Small intestine (tissue), 7 donors: ENCODE measurements at regions not wholly inside any gene's neighbourhood (a gene's known extent, or its start where the extent isn't known, plus 50 kb on each side); places are given as distances from the start of the nearest gene placed in this dataset.

Experiments
- DNase-seq, 2 donors: peaks; one replicate each; pipeline versions ENCODE4 v3.0.0 to v3.0.0-alpha.2; 2013
- FAIRE-seq: peaks from 2 replicates; lab custom pipeline; 2012; peaks lifted over from hg19 to GRCh38; lab: Jason Lieb, UNC
- H3K27ac ChIP-seq, 3 donors: one replicate each; pipeline ENCODE4 v1.5.1; 2013; ENCODE audit warnings: low read length in 2 of 3, mild to moderate bottlenecking in 2 of 3, control low read depth in 1 of 3, inconsistent platforms in 1 of 3, low read depth in 1 of 3, moderate library complexity in 1 of 3
- H3K27me3 ChIP-seq, 3 donors: one replicate each; pipeline ENCODE4 v1.6.1; 2013; ENCODE audit warnings: low read length in 3 of 3, inconsistent platforms in 1 of 3; ENCODE audit not compliant: control insufficient read depth in 3 of 3, insufficient read depth in 3 of 3
- H3K36me3 ChIP-seq, 3 donors: one replicate each; pipeline ENCODE4 v1.6.1; 2013; ENCODE audit warnings: low read length in 3 of 3, inconsistent platforms in 1 of 3, low read depth in 1 of 3, mild to moderate bottlenecking in 1 of 3, moderate library complexity in 1 of 3; ENCODE audit not compliant: control insufficient read depth in 3 of 3, insufficient read depth in 2 of 3
- H3K4me1 ChIP-seq, 3 donors: one replicate each; pipeline ENCODE4 v1.6.1; 2013; ENCODE audit warnings: low read length in 2 of 3, inconsistent platforms in 1 of 3, low read depth in 1 of 3, mild to moderate bottlenecking in 1 of 3, moderate library complexity in 1 of 3; ENCODE audit not compliant: control insufficient read depth in 3 of 3, insufficient read depth in 2 of 3
- H3K4me3 ChIP-seq, 3 donors: one replicate each; pipeline ENCODE4 v1.5.1; 2013; ENCODE audit warnings: low read length in 3 of 3, control low read depth in 1 of 3, inconsistent platforms in 1 of 3, low read depth in 1 of 3, mild to moderate bottlenecking in 1 of 3, moderate library complexity in 1 of 3
- H3K9me3 ChIP-seq, 2 donors: one replicate each; pipeline ENCODE4 v1.6.1; 2013; ENCODE audit warnings: low read depth in 1 of 2, low read length in 1 of 2; ENCODE audit not compliant: control insufficient read depth in 2 of 2, insufficient read depth in 1 of 2
- WGBS, 3 donors: extraction: QIAGEN DNeasy Blood & Tissue Kit; methylation state at CpG; one replicate each; pipeline ENCODE4 v1.1.7; 2013; 5-methylcytosine and 5-hydroxymethylcytosine counted together
- donor health status: healthy with polysubstance abuse.
- donor health status: control.
- donor health status: control.
- donor health status: Bipolar disorder and iron deficiency.
- donor health status: healthy.

DNA sequence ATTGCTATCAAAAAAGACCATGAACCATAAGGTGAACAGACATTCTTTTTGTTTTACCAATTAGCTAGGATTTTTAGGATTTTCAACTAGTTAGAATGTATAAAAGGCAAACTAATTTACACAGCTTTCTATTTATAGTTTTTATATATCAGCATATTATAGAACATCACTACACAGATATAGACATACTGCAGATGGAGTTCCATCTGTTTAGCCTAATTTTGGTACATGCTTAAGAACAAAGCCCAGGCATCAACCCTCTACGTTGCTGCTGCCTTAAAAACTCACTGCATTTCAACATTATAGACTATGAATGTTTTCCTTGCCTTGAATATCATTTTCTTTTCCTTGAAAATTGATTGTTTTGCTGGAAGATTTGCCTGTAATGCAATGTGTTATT, 2227.5 kb upstream of the C9orf72 start:
- H3K27ac ChIP-seq, result no peak overlapping the region
- no peaks in the 10 kb centered on the region for H3K36me3 ChIP-seq
- H3K27me3 ChIP-seq, result no peaks in the 10 kb centered on the region
- no peak for FAIRE-seq
- DNase-seq, result no peak
- whole genome bisulfite sequencing, 3 donors, result 20 to 40% (median 30%) methylated on average over 1 of the region's 1 CpG
- no peak overlapping the region for H3K4me3 ChIP-seq
- no peaks in the 10 kb centered on the region for H3K4me1 ChIP-seq
- peaks cover 0 to 3% of the 10 kb centered on the region in 2 donors for H3K9me3 ChIP-seq

DNA sequence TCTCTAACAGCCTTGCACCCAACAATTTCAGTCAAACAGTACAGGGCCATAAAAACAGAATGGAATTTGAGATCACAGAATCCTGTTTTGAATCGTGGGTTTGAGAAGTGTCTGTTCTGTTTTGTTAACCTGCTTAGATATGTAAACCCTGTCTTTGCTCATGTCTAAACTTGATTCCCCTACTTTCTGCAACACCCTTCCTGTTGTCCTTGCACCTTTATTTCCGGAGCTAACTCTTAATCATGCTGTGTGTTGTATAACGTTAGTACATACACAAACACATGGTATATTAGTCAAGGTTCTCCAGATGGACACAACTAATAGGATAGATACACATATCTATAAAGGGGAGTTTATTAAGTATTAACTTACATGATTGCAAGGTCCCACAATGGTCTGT, 2229.2 kb upstream of the C9orf72 start:
- FAIRE-seq (no peak), DNase-seq (no peak)
- no peaks in the 10 kb centered on the region for H3K27me3 ChIP-seq
- no peak overlapping the region for H3K4me3 ChIP-seq
- H3K4me1 ChIP-seq, result no peaks in the 10 kb centered on the region
- H3K9me3 ChIP-seq, result peaks cover 0 to 3% of the 10 kb centered on the region in 2 donors
- no peaks in the 10 kb centered on the region for H3K36me3 ChIP-seq
- H3K27ac ChIP-seq, result no peak overlapping the region
- 61 to 76% (median 62%) methylated on average over 3 of the region's 3 CpGs for WGBS, 3 donors

DNA sequence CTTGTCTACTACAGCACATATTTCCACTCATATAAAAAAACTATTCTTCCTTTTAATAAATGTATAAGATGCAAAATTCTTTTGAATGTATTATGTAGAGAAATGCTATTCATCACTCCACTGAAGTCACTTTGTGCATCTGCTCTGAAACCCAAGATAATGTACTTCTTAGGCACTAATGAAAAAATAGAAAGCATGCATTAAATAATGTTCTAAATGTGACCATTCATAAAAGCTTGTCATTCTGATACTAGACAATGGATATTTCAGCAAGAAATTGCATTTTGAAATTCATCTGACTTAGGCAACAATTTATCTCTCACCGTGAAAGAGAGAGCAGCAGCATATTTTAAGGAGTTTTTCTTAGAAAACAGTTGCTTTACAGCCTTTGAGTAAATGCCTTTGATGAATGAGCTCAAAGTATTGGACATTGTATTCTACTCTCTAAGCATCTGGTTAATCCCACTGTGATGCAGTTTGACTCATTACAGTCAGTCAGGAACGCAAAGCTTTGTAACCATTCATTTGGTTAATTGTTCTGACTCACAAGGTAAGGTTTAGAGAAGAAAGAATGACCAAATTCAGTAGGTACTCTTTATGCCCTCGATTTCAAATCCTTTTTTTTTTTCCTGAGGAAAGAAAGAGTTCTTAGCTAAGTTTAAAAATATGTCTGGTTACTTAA, 2233.8 kb upstream of the C9orf72 start:
- no peak overlapping the region for H3K4me3 ChIP-seq
- no peak overlapping the region for H3K27ac ChIP-seq
- no peaks in the 10 kb centered on the region for H3K27me3 ChIP-seq
- FAIRE-seq (no peak), DNase-seq (no peak)
- 39 to 56% (median 52%) methylated on average over 3 of the region's 3 CpGs for WGBS, 3 donors
- no peaks in the 10 kb centered on the region for H3K36me3 ChIP-seq
- H3K4me1 ChIP-seq, result no peaks in the 10 kb centered on the region
- H3K9me3 ChIP-seq, result peaks cover 0 to 10% of the 10 kb centered on the region in 2 donors

DNA sequence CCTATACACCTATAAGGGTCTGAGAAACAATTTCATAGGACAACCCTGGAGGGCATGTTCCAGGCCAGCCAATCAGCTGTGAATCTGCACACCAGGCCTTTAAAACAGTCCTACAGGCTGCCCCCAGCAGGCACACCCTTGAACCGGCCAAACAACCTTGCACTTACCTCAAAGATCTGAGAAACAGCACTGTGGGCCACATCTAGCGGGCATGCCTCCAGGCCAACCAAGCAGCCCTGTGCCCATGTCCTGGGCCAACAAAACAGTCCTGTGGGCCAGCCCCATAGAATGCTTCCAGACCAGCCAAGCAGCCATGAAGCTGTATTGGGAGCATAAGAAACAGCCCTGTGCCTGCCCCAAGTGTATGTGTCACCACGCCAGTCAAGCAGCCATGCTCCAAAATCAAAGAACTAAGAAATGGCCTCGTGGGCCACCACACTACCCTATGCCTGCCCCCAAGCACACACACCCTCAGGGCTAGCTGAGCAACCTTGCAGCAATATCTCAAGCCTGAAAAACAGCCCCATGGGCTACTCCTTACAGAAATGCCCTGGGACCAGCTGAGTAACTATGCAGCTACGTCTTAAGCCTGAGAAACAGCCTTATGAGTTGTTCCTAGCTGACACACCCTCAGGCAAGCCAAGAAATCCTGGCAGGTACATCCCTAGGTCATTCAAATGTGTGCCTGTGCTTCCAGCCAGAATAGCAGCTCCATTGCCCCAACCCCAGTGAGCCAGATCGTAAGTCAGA, 2243.8 kb upstream of the C9orf72 start:
- 70 to 74% (median 73%) methylated on average over 6 of the region's 6 CpGs for WGBS, 3 donors
- H3K36me3 ChIP-seq, result no peaks in the 10 kb centered on the region
- DNase-seq (no peak), FAIRE-seq (no peak)
- H3K4me3 ChIP-seq, result no peak overlapping the region
- H3K27me3 ChIP-seq, result no peaks in the 10 kb centered on the region
- H3K27ac ChIP-seq, result no peak overlapping the region
- H3K4me1 ChIP-seq, result no peaks in the 10 kb centered on the region
- H3K9me3 ChIP-seq, result peaks cover 0 to 12% of the 10 kb centered on the region in 2 donors

DNA sequence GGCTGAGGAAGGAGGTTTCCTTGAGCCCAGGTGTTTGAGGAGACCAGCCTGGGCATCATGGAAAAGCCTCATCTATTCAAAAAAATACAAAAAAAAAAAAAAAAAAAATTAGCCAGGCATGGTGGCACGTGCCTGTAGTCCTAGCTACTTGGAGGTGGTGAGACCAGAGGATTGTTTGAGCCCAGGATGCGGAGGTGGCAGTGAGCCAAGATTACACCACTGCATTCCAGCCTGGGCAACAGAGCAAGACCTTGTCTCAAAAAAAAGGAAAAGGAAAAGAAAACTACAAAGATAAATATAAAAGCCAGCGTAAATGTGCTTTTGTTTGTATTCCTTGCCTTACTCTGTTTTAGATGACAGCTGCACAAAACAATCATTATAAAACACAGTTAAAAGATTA, 2249.2 kb upstream of the C9orf72 start:
- no peak overlapping the region for H3K27ac ChIP-seq
- H3K9me3 ChIP-seq, result peaks cover 0 to 6% of the 10 kb centered on the region in 2 donors
- no peaks in the 10 kb centered on the region for H3K36me3 ChIP-seq
- 68 to 73% (median 70%) methylated on average over 3 of the region's 3 CpGs for WGBS, 3 donors
- no peak for FAIRE-seq
- DNase-seq, result no peak
- H3K27me3 ChIP-seq, result no peaks in the 10 kb centered on the region
- H3K4me1 ChIP-seq, result no peaks in the 10 kb centered on the region
- H3K4me3 ChIP-seq, result no peak overlapping the region

DNA sequence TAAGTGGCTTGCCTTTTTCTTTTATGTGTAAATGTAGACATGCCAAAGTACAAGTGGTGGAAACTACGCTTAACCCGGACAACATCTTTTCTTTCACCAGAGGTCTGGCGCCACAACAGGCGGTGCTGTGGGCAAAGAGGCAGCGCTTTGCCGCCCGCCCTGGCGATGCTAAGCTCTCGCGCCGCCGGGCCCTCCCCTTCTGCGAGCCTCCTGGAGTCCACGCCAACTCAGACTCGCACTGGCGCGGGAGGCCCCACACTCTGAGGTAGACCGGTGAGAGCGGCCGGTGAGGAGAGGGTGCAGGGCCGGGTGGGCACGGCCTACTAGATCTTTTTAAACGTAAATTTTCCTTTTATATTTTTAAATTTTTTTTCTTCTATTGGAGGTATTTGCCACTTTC, 2253.1 kb upstream of the C9orf72 start:
- Histone ChIP-seq H3K36me3 (no peaks in the 10 kb centered on the region), H3K4me1 (no peaks in the 10 kb centered on the region), H3K9me3 (peaks cover 0 to 12% of the 10 kb centered on the region in 2 donors), H3K27ac (no peak overlapping the region), H3K27me3 (no peaks in the 10 kb centered on the region), H3K4me3 (no peak overlapping the region)
- FAIRE-seq (no peak), DNase-seq (no peak)
- 95 to 96% (median 96%) methylated on average over 23 of the region's 23 CpGs for WGBS, 3 donors

DNA sequence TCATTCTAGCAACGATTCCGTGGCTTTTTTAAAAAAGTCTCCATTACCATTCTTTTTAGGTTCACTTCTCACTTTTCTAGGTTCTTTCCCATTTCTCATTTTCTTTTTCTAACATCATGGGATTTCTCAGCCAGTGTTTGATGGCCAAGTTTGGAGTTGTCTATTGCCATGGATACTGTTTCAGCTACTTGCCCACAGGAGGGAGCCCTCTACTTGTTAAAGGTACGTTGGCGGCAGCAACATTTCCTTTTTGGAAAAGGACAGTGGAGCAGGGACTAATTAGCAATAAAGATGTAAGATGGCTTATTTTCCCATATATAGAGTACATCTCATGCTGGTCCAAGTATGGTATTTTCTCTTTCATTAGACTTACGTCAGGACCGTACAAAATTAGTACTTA, 2257.5 kb upstream of the C9orf72 start:
- peaks cover 0 to 12% of the 10 kb centered on the region in 2 donors for H3K9me3 ChIP-seq
- DNase-seq, result peak; percentile 26 to 49
- no peaks in the 10 kb centered on the region for H3K27me3 ChIP-seq
- no peak overlapping the region for H3K27ac ChIP-seq
- no peak for FAIRE-seq
- no peak overlapping the region for H3K4me3 ChIP-seq
- H3K4me1 ChIP-seq, result no peaks in the 10 kb centered on the region
- WGBS, 3 donors, result 33 to 34% (median 34%) methylated on average over 6 of the region's 6 CpGs
- no peaks in the 10 kb centered on the region for H3K36me3 ChIP-seq

DNA sequence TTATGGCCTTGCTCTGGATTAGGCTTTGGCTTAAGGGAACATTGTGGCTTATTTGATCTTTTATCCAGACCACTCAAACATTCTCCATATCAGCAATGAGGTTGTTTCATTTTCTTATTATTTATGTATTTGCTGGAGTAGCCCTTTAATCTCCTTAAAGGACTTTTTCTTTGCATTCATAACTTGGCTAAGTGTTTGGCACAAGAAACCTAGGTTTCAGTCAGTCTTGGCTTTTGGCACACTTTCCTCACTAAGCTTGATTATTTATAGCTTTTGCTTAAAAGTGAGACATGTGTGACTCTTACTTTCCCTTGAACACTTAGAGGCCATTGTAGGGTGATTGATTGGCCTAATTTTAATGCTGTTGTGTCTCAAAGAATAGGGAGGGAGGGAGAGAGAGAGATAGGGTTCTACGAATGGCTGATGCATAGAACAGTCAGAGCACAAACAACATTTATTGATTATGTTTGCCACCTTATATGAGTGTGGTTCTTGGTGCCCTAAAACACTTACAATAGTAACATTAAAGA, 2265.3 kb upstream of the C9orf72 start:
- no peak overlapping the region for H3K27ac ChIP-seq
- 61 to 70% (median 70%) methylated on average over 1 of the region's 1 CpG for WGBS, 3 donors
- DNase-seq, result no peak
- H3K4me1 ChIP-seq, result no peaks in the 10 kb centered on the region
- no peaks in the 10 kb centered on the region for H3K9me3 ChIP-seq
- no peaks in the 10 kb centered on the region for H3K36me3 ChIP-seq
- H3K27me3 ChIP-seq, result no peaks in the 10 kb centered on the region
- FAIRE-seq, result no peak
- H3K4me3 ChIP-seq, result no peak overlapping the region
